ENCODE measurements at regions not wholly inside any gene's neighbourhood (a gene's known extent, or its start where the extent isn't known, plus 50 kb on each side); places are given as distances from the start of the nearest gene placed in this dataset.

DNA sequence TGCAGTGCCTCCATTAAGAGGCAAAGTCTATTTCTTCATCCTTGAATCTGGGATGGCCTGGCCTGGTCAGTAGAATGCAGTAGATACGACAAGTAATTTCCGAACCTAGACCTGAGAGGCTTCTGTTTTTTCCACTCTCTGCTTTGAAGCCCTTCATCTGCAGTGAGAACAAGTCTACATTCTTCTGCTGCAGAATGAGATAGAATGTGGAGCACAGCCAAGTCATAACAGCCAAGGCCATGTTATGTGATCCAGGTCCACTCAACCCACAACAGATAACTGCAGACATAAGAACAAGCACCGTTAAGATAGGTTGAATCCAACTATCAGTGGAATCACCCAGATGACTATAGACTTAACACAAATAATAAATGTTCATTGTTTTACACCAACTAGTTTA lies 1297.7 kb downstream of the C4orf33 start:
- no peak for DNase-seq

DNA sequence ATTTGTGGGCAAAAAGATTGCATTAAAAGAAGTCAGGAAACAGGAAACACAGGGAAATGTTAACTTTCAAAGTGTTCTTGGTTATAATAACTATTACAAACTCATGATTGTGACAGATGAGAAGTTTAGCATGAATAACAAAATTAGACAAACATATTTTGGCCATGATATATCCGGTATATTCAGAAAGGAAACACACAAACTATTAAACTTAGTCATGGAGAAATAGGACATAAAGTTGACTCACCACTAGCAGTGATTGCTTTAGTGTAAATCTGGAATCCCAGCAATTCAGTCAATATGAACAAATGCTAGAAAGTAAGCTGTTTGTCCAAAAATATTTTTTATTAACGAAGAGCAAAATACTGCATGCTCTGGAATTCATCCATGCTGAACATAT lies 1299.9 kb downstream of the C4orf33 start:
- DNase-seq: no peak

DNA sequence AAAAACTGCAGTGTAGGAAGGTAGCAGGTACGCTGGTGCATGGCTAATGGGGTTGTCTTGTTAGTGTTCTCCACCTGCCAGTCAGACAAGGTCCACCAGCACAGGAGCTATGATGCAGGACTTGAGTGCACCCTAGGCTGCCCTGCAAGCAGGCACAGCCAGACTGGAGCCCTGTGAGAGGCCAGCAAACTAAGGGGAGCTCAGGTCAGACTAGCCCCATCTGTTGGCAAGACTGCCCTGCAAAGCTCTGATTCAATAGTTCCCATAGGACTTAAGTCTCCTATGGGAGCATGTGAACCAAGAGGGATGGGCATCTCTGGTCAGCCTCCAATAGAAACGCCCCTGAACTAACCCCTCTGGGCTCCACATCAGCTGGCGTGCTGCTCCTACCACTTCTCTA lies 1307.3 kb downstream of the C4orf33 start:
- DNase-seq: no peak

DNA sequence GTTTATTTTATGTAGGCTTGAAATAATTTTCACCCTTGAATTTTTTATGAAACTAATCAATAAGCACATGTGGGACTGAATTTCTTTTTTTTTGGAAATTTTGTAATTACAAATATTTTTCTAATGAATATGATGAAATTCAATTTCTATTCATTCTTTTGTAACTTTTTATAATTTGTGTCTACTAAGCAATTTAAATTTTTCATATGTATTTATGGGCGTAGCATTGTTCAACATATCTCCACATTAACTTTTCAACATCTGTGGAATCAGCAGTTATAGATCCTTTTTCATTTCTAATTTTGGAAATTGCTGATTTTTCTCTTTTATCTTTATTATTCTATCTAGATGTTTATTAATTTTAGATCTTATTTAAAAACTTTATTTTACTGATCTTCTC lies 1320.3 kb downstream of the C4orf33 start:
- no peak for DNase-seq

DNA sequence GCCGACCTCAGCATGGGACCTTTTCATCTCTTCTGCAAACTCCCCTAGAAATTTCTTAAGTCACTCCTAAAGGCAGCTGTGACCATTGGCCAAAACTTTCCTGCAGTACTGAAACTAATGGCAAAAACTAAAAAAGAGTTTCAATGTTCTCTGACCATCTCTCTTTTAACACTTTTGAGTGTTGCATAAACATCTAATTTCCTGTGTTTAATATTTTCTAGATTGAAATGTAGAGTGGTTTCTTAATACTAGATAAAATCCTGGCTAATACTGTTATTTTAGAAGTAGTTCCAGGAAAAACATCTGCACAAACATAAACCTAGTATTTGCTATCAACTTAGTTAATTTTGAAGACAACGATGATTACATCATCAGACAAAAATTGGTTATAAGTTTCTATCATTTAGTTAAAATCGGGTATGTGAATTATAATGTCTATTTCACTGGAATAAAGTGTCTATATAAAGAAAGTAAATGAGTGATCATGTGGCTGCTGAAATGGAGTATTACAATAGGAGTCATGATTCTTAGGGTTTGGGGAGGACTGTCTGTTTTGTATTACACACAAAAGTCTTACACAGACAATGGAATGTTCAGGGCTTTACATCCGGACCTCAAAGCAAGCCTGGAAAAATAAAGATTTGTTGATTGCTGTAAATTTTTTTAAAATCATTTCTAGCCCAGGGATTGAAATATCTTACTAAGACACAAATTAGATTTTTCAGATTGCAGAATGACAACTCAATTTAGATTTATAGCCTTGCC lies 1323.4 kb downstream of the C4orf33 start:
- DNase-seq: no peak

DNA sequence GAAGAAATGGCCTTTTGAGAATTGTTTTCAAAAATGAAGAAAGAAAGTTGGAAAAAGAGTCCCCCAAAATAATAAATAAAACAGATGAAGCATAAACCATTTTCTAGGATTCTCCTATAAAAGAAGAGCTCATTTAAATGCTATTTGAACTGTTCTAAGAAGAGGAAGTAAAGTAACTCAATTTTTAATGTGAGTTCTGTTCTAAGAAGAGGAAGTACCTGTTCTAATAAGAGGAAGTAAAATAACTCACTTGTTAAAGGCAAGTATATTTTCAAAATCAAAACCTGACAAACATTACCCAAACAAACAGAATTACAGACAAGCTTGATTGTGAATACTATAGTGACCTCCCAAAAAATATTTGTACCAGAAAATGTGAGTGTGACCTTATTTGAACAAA lies 1326.3 kb downstream of the C4orf33 start:
- no peak for DNase-seq

DNA sequence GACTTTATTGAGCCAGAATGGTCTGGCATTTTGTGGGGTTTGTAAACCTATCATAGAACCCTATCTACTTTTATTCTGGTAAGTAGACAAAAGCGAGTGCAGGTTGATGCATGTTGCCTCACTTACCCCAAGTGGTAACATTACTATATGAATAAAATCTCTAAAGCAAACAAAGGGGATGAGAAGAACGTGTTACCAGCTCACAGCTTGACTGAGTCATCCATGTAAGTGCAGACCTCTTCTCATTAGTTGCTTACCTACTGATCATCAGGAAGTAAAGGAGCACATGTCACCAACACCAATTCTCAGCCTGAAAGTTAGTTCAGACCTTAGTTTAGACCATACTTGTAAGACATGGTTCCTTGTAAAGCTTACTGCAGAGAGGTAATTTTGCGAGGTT lies 1328.3 kb downstream of the C4orf33 start:
- DNase-seq: no peak

DNA sequence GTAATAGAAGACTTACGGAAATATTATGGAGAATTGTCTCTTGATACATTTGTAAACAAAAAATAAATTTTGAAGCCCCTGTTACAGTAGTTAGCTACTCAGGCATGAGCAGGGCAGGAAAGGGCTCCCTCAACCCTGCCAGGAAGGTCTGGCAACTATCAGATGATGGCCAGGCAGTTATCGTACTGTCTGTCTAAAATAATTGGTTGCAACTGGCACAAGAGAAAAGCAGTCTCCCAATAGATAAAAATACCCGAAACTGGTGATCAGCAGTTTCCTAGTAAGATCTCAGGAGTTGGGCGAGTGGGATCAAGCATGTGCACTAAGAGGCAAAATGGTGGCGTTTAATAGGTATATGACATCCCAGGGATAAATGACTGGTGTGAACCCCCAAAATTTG lies 1336.3 kb downstream of the C4orf33 start:
- no peak for DNase-seq

DNA sequence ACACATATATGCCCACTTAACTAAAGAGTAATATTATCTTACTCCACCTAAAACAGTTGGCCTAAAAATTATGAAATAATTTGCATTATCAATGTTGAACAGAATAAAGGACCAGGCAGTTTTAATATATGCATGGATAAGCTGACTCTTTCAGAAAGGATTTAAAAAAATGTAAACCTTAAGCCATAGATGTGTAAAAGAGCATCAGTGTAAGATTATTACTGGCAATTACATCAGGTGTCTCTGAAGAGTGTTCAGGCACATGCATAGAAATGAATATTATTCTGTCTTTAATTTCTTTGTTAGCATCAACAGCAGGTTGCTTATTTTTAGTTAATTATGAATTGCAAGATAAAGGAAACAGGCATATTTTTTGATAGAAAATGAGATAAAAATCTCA lies 1353.8 kb downstream of the C4orf33 start:
- no peak for DNase-seq

DNA sequence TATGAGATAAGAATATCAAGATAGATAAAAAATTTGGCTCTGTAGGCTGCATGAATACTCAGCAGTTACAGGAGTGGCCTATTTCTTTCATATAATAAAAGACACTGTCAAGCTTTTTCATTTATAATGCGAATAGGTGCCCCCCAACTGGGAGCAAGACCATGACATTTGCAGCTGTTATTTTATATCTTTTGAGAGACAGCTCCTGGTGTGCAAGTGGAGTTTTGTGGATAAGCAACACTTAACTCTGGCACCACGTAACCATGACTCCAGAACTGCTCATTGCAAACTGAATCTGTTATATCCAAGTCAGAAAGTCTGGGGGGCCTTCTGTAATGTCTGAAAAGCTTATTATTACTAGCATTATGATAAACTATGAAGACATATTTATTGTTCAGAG lies 1372.4 kb downstream of the C4orf33 start:
- no peak for DNase-seq

DNA sequence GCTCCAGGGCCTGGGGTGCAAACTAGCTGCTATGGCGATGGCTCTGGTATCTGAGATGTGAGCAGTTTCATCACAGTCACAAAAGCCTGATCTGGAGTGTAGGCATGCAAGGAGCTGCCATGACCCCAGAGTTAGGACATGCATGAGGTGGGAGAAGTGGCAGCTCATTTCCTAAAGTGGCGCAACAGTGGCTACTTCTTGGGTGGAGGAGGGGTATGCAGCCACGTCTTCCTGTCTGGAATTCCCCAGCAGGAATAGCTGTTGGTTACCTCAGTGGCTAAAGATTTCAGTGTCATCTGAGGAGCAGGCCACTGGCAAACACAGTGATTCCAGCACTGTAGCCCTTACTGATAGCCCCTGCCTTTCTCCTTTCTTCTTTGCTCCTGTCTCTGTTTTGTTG lies 1382.5 kb downstream of the C4orf33 start:
- no peak for DNase-seq

DNA sequence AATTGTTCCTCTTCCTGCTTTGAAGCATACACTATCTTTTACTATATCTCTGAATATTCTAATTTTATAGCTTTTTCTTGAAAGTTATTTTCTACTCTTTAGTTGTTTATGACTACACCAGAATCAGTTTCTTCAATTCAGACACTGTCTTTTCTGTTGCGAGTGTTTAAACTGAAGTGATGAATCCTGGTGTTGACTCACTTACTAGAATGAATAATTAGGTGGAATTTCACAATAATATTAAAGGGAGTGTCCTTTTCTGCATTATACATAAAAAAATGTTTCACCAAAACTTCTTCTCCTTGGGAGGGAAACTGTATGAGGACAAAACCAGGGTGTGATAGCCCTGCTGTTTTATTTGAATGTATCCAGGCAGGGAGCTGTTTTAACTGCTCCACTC lies 1383.1 kb downstream of the C4orf33 start:
- DNase-seq: no peak

DNA sequence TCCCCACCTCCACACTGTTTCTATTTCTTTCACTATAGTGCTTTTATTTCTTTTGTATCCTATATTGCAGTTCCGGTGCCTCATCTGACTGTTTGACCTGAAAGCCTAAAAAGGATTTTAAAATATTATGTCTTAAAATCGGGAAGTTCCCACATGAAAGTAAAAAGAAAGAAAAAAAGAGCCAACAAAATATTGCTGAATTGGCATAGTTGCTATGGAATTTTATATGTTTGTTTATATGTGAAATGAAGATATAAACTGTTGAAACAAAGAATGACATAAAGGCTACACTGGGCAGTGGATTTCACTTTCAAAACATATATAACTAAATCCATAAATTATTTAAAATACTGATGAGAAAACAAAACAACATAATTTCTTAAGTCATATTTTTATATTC lies 1383.7 kb downstream of the C4orf33 start:
- no peak for DNase-seq

DNA sequence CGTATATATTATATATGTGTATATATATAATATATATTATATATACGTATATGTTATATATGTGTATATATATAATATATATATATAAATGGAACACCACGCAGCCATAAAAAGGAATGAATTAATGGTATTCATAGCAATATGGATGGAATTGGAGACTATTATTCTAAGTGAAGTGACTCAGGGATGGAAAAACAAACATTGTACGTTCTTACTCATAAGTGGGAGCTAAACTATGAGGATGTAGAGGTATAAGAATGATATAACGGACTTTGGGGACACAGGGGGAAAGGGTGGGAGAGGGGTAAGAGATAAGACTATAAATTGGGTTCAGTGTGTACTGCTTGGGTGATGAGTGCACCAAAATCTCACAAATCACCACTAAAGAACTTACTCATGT lies 1388.9 kb downstream of the C4orf33 start:
- no peak for DNase-seq

DNA sequence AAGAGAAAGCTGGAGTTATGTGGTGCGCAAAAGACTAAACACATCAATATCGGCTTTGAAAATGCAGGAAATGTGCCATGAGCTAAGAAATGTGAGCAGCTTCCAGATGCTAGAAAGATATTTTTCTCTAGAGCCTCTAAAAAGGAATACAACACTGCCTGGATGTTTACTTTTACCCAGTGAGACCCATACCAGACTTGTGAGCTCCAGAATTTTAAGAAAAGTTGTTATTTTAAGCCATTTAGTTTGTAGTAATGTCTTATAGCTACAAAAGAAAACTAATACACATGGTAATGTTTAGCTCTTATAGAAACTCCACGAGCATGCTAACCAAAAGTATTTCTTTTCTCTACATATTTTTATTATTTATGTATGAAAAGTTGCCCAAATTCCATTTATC lies 1389.4 kb downstream of the C4orf33 start:
- no peak for DNase-seq

DNA sequence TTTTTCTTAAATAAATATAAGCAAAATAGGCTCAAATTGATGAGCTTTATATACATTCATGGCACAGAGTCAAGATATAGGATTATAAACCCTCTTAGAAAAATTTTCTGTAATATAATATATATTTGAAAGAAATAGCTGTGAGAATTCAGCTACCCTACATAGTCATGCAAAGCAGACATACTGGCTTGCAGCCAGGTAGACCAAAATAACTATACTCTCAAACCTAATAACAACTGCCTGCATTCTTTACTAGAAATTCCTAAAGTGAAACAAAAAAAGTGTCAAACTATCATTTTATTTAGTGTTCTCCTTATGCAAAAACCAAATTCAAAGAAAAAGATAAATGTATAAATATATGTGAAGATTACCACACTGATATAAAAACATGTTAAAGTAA lies 1390.2 kb downstream of the C4orf33 start:
- DNase-seq: no peak

DNA sequence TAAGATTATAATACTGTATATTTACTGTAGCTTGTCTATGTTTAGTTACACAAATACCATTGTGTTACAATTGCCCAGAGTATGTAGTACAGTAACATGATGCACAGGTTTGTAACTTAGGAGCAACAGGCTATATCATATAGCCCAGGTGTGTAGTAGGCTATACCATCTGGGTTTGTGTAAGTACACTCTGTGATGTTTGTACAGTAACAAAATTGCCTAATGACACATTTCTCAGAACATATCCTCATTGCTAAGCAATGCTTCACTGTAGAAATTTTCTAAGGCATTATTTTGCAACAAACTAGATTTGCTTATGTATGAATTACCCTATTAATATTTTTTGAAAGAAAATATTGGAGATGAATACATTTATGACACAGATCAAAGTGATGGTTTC lies 1390.9 kb downstream of the C4orf33 start:
- no peak for DNase-seq

DNA sequence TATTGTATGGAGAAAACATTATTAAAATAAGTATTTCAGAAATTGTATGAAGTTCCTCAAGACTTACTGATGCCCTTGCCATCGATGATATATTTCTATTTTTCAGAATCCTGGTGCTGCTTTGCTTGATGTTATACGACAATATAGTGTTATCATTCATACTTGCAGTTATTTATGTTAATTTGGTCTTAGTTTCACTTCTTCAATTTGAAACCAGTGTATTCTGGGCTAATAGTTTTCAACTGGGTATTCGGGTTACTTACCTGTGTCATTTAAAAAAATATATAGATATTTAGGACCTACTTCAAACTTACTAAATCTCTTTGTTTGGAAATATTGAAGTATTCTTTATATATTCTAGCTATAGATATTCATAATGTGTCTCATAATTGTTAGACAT lies 1414.7 kb downstream of the C4orf33 start:
- DNase-seq: no peak

DNA sequence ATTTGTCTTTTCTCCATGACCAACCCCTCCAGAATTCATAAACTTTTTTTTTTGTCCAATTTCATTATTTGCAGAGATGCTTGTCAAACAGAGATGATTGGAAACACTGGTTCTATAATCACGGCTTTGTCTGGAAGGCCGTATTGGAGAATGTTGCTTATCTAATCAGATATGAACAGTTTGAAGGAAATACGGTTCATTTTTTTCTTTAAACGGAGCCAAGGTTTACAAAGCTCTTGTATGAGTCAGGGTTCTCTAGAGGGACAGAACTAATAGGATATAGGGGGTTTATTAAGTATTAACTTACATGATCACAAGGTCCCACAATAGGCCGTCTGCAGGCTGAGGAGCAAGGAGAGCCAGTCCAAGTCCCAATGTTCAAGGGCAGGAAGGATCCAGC lies 1415.8 kb downstream of the C4orf33 start:
- DNase-seq: no peak

DNA sequence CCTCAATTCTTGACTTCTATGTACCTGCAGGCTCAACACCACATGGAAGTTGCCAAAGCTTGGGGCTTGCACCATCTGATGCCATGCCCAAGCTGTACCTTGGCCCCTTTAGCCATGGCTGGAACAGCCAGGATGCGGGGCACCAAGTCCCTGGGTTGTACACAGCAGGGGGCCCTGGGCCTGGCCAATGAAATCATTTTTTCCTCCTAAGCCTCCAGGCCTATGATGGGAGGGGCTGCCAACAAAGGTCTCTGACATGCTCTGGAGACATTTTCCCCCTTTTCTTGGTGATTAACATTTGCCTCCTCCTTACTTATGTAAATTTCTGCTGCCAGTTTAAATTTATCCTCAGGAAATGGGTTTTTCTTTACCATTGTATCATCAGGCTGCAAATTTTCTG lies 1428.1 kb downstream of the C4orf33 start:
- no peak for DNase-seq

DNA sequence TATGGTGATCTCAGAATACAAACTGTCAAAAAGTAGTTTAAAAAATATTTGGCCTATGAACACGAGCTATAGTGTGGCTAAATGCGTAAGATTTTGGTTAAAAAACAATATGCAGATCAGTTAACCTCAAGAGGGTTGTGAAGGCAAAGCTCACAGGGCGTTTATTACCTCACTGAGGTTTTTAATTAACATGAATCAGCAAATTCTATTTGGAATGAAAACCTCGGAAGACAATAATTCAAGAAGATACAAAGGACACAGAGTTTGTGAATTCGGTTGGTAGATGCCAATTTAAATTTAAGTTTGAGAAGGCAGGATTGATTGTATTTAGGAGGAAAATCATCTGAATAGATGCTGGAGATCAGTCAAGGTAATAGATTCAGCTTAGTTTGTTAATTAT lies 1434.6 kb downstream of the C4orf33 start:
- no peak for DNase-seq

DNA sequence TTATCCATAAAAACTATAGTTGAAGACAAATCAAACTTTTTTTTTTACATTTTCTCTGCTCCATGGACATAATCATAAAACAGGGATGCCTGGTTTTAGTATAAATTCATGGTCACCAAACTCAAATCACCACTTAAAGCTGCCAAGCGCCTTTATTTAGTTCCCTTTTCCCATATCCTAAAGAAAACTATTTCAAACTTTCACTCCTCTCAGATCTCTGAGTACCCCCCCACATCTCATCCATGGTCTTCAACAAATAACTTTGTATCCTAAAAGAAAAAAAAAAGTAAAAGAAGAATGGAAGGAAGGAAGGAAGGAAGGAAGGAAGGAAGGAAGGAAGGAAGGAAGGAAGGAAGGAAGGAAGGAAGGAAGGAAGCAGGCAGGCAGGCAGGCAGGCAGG lies 1438.7 kb downstream of the C4orf33 start:
- DNase-seq: no peak

DNA sequence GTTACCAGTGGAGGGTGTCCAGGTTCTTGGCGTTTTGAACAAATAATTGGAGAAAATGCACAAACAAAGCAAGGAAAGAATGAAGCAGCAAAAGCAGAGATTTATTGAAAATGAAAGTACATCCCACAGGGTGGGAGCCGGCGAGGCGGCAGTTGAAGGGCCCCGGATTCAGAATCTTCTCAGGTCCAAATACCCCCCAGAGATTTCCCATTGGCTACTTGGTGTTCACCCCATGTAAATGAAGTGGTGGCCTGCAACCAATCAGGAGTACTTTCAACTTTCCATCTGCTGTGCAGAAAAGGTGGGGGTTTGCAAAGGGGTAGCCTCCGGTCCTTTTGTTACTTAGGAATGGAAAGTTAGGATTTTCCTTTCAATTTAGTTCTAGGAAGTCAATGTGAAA lies 1447.0 kb downstream of the C4orf33 start:
- DNase-seq: no peak

DNA sequence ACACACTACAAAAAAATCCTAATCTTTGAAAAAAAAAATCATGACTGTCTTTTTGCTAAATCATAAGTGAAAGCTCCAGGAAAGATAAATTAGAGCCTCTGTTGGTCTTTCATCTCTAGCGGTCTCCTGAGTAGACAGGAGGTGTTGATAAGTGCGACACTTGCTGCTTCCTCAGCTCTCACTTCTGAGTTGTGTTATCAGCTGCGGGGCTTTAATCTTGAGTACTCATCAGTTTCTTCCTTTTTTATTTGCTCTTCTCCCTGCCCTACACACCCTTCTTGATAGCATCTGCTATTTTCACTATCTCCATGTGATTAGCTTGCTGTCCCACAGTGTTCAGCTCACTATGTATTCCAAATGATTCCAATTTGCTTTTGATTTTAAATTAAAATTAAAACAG lies 1449.2 kb downstream of the C4orf33 start:
- DNase-seq: no peak

DNA sequence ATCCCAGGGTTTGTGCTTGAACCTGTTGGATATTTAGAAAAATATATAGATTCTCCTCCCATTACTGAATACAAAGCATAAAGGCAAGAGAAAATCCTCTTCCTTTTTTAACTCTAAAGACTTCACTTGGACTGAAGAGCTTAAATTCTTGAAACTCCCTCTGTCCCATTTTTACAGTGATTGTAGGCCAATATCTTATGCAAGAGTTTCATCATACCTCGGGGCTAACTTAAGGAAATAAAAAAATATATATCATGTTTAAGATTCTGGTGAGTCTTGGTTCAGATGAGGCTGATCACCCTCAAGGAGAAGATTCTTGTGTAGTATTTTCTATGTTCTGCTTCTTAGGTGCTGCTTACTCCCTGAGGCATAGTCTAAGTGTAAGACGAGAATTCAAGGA lies 1449.6 kb downstream of the C4orf33 start:
- DNase-seq: no peak

DNA sequence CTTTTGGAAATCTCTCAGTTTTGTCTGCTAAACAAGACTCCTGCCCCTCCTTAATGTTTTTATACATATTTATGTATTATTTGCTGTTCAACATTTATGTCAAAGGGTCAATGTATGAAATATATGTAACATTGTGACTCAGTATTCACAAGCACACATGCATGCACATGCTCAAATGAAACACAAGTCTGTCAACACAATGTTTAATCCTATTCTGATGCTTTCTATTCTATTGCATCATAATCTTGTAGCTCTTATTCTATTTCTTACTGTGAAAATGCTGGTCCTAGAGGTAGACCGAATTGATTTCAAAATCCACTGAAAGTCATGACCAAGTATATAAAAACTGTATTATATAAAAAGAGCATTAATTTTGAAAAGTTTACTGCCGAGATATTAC lies 1463.3 kb downstream of the C4orf33 start:
- no peak for DNase-seq
